ENCODE measurements at regions not wholly inside any gene's neighbourhood (a gene's known extent, or its start where the extent isn't known, plus 50 kb on each side); places are given as distances from the start of the nearest gene placed in this dataset.

DNA sequence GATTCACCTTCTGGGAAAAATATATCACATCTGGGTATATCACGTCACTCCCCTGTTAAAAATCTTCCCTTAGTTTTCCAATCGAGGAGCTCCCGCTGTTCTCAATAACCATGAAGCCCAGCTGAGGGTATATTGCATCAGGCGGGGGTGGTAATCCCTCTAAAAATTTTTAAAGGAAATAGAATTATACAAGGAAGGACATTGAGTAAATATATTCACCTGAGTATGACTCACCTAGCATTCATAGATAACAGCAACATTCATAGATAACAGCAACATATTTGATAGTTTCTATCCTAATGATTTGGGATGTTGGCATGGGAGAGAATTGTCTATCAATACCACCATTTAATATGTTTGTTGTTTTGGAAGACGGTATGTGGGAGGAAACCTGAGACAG, 473.6 kb downstream of the RMST start:
- ATAC-seq (ENCODE audit: low read depth), result no peak

DNA sequence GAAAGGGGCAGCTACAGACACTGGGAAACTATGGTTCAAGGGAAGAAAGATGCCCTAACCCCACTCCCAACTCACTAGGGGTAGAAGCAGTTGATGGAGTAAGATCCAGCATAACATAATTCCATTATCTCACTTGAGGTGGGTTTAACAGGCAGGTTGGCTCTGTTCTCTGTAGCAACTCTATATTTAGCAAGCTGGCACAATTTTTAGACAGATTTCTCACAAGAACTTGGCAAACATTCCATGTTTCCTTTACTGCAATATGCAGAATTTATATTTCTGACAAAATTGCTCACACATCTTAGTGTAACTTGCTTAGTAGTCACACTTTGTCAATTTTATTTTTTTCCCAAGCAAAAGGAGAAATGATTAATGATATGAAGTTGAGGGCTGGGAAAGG, 475.4 kb downstream of the RMST start:
- DNase-seq (no peak), ATAC-seq (ENCODE audit: low read depth) (no peak)
- no peaks in the 10 kb centered on the region for H3K4me1 Mint-ChIP-seq
- H3K9me3 ChIP-seq (ENCODE audit: control extremely low read depth in 1 of 3, control insufficient read depth in 2 of 3, insufficient read depth in 1 of 3, low read length in 2 of 3), result no peaks in the 10 kb centered on the region
- peaks cover 4% of the 10 kb centered on the region for H3K9me3 Mint-ChIP-seq (ENCODE audit: insufficient read depth)
- no peak overlapping the region for H3K4me3 Mint-ChIP-seq
- no peak overlapping the region for H3K27ac Mint-ChIP-seq
- no peak overlapping the region for H3K27ac ChIP-seq (ENCODE audit: low read length in 2 of 2)
- no peaks in the 10 kb centered on the region for H3K27me3 ChIP-seq (replicated peaks in 1 of 4; ENCODE audit: control extremely low read depth in 1 of 4, control insufficient read depth in 3 of 4, insufficient read depth in 4 of 4, low read length in 3 of 4)
- H3K4me2 ChIP-seq (replicated peaks; ENCODE audit: low read depth, low read length, poor library complexity, severe bottlenecking), result no peak overlapping the region
- H4K20me1 ChIP-seq (ENCODE audit: control insufficient read depth, insufficient read depth, low read length, poor library complexity, severe bottlenecking), result no peaks in the 10 kb centered on the region
- H3K9ac ChIP-seq (ENCODE audit: low read length), result no peak overlapping the region
- no peaks in the 10 kb centered on the region for H3K36me3 ChIP-seq (replicated peaks in 1 of 2; ENCODE audit: control extremely low read depth in 1 of 2, control insufficient read depth in 1 of 2, extremely low read depth in 1 of 2, insufficient read depth in 2 of 2, low read length in 1 of 2)
- TF ChIP-seq, protein P1, sequence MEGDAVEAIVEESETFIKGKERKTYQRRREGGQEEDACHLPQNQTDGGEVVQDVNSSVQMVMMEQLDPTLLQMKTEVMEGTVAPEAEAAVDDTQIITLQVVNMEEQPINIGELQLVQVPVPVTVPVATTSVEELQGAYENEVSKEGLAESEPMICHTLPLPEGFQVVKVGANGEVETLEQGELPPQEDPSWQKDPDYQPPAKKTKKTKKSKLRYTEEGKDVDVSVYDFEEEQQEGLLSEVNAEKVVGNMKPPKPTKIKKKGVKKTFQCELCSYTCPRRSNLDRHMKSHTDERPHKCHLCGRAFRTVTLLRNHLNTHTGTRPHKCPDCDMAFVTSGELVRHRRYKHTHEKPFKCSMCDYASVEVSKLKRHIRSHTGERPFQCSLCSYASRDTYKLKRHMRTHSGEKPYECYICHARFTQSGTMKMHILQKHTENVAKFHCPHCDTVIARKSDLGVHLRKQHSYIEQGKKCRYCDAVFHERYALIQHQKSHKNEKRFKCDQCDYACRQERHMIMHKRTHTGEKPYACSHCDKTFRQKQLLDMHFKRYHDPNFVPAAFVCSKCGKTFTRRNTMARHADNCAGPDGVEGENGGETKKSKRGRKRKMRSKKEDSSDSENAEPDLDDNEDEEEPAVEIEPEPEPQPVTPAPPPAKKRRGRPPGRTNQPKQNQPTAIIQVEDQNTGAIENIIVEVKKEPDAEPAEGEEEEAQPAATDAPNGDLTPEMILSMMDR (IDR thresholded peaks at IDR 0.05), result no peak
- no peak for TF ChIP-seq EZH2 (IDR thresholded peaks at IDR 0.05; ENCODE audit: borderline replicate concordance, insufficient read depth, low read depth, low read length, poor library complexity, severe bottlenecking)
- no peak overlapping the region for H2AFZ ChIP-seq (ENCODE audit: insufficient read depth, low read depth, low read length, poor library complexity, severe bottlenecking)
- H3K27me3 Mint-ChIP-seq, result no peaks in the 10 kb centered on the region
- intact Hi-C loops (cut with micrococcal nuclease), result no loop called here
- ChIA-PET CTCF (no interaction called here), POLR2A (no interaction called here)
- H3K4me1 ChIP-seq (ENCODE audit: control insufficient read depth in 2 of 2, insufficient read depth in 2 of 2, low read length in 2 of 2), result no peaks in the 10 kb centered on the region
- H3K4me3 ChIP-seq (ENCODE audit: control extremely low read depth in 1 of 5, extremely low read depth in 1 of 5, insufficient read depth in 1 of 5, low read depth in 2 of 5, low read length in 4 of 5), result no peak overlapping the region
- no peaks in the 10 kb centered on the region for H3K79me2 ChIP-seq (ENCODE audit: control insufficient read depth, insufficient read depth, low read length)

More for the DNA sequence above, 473.6 kb downstream of the RMST start:
- Histone ChIP-seq H3K27ac (ENCODE audit: low read length in 2 of 2) (no peak overlapping the region), H3K4me3 (ENCODE audit: control extremely low read depth in 1 of 5, extremely low read depth in 1 of 5, insufficient read depth in 1 of 5, low read depth in 2 of 5, low read length in 4 of 5) (no peak overlapping the region), H4K20me1 (ENCODE audit: control insufficient read depth, insufficient read depth, low read length, poor library complexity, severe bottlenecking) (no peaks in the 10 kb centered on the region), H3K4me1 (ENCODE audit: control insufficient read depth in 2 of 2, insufficient read depth in 2 of 2, low read length in 2 of 2) (no peaks in the 10 kb centered on the region), H3K27me3 (replicated peaks in 1 of 4; ENCODE audit: control extremely low read depth in 1 of 4, control insufficient read depth in 3 of 4, insufficient read depth in 4 of 4, low read length in 3 of 4) (no peaks in the 10 kb centered on the region), H2AFZ (ENCODE audit: insufficient read depth, low read depth, low read length, poor library complexity, severe bottlenecking) (no peak overlapping the region), H3K9me3 (ENCODE audit: control extremely low read depth in 1 of 3, control insufficient read depth in 2 of 3, insufficient read depth in 1 of 3, low read length in 2 of 3) (no peaks in the 10 kb centered on the region), H3K79me2 (ENCODE audit: control insufficient read depth, insufficient read depth, low read length) (no peaks in the 10 kb centered on the region), H3K9ac (ENCODE audit: low read length) (no peak overlapping the region), H3K4me2 (replicated peaks; ENCODE audit: low read depth, low read length, poor library complexity, severe bottlenecking) (no peak overlapping the region), H3K36me3 (replicated peaks in 1 of 2; ENCODE audit: control extremely low read depth in 1 of 2, control insufficient read depth in 1 of 2, extremely low read depth in 1 of 2, insufficient read depth in 2 of 2, low read length in 1 of 2) (no peaks in the 10 kb centered on the region)
- WGBS (ENCODE audit: insufficient coverage), result no CpG with 5 or more reads among the region's 5 CpGs
- TF ChIP-seq, protein P1 (IDR thresholded peaks at IDR 0.05), result no peak
- no peak for TF ChIP-seq EZH2 (IDR thresholded peaks at IDR 0.05; ENCODE audit: borderline replicate concordance, insufficient read depth, low read depth, low read length, poor library complexity, severe bottlenecking)
- H3K4me1 Mint-ChIP-seq, result no peaks in the 10 kb centered on the region
- ChIA-PET POLR2A (no interaction called here), CTCF (no interaction called here)
- peaks cover 4% of the 10 kb centered on the region for H3K9me3 Mint-ChIP-seq (ENCODE audit: insufficient read depth)
- DNase-seq, result no peak
- no peak overlapping the region for H3K4me3 Mint-ChIP-seq
- H3K27ac Mint-ChIP-seq, result no peak overlapping the region
- no peaks in the 10 kb centered on the region for H3K27me3 Mint-ChIP-seq
- intact Hi-C loops (cut with micrococcal nuclease), result no loop called here
